KMS-11 (cell line): ENCODE measurements at regions not wholly inside any gene's neighbourhood (a gene's known extent, or its start where the extent isn't known, plus 50 kb on each side); places are given as distances from the start of the nearest gene placed in this dataset.

ENCODE experiments used
- H2AFZ ChIP-seq: fragments of 200-600 bp; sonication (generic); 2 replicates; pipeline ENCODE4 v1.6.1; 2016; ENCODE audit warnings: antibody characterized with exemption, mixed run types, low read depth
- H3K27ac ChIP-seq: fragments of 200-600 bp; sonication (generic); 2 replicates; pipeline ENCODE4 v1.6.1; 2016; ENCODE audit warnings: mild to moderate bottlenecking, mixed run types
- H3K27me3 ChIP-seq: fragments of 200-600 bp; sonication (generic); 2 replicates; pipeline ENCODE4 v1.6.1; 2017; ENCODE audit warnings: mild to moderate bottlenecking, low read depth, mixed run types, moderate library complexity; ENCODE audit not compliant: insufficient read depth
- H3K36me3 ChIP-seq: fragments of 200-600 bp; sonication (generic); 2 replicates; pipeline ENCODE4 v1.6.1; 2017; ENCODE audit warnings: mild to moderate bottlenecking, mixed run types; ENCODE audit not compliant: insufficient read depth
- H3K4me1 ChIP-seq: fragments of 200-600 bp; sonication (generic); 2 replicates; pipeline ENCODE4 v1.6.1; 2016; ENCODE audit warnings: mild to moderate bottlenecking, low read depth, mixed run types; ENCODE audit not compliant: poor library complexity, severe bottlenecking
- H3K4me2 ChIP-seq: fragments of 200-600 bp; sonication (generic); 2 replicates; pipeline ENCODE4 v1.7.0; 2016; ENCODE audit warnings: mild to moderate bottlenecking, mixed run types
- H3K4me3 ChIP-seq: fragments of 200-600 bp; sonication (generic); IDR thresholded peaks from 2 replicates; pipeline ENCODE4 v1.6.1; 2017; ENCODE audit warnings: low read depth, low read length, mixed read lengths; ENCODE audit not compliant: insufficient read depth
- H3K79me2 ChIP-seq: fragments of 200-600 bp; sonication (generic); 2 replicates; pipeline ENCODE4 v1.6.1; 2016; ENCODE audit warnings: low read depth, mixed run types; ENCODE audit not compliant: insufficient read depth
- H3K9ac ChIP-seq: fragments of 200-600 bp; sonication (generic); 2 replicates; pipeline ENCODE4 v1.6.1; 2016; ENCODE audit warnings: mild to moderate bottlenecking, mixed run types
- H4K20me1 ChIP-seq: fragments of 200-600 bp; sonication (generic); 2 replicates; pipeline ENCODE4 v1.6.1; 2016; ENCODE audit warnings: mild to moderate bottlenecking, mixed run types; ENCODE audit not compliant: insufficient read depth
- TF ChIP-seq, protein P1 (sequence below): fragments of 200-600 bp; sonication (generic); conservative IDR thresholded peaks from 2 replicates; pipeline ENCODE4 v1.6.1; 2017; ENCODE audit warnings: low read depth, mild to moderate bottlenecking, antibody characterized with exemption, low read length, moderate library complexity, mixed read lengths

DNA sequence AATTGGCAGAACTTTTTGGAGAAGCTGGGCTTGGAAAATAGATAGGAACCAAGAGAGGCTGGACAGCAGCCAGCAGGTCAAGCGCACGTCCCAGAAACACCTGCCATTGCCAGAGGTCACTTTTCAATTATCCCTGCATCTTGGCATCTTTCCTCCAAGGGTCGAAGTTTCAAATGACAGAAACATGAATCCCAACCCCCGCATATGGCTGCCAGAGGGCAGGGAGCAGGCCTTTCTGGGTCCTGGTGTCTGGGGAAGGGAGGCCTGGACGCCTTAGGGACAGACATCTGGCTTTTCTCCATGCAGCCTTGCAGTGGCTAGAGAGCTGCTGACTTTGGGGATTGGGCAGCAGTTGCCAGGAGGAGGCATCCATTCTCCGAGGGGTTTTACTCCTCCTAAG lies 164.5 kb upstream of the TPM1 start:
- TF ChIP-seq, protein P1, sequence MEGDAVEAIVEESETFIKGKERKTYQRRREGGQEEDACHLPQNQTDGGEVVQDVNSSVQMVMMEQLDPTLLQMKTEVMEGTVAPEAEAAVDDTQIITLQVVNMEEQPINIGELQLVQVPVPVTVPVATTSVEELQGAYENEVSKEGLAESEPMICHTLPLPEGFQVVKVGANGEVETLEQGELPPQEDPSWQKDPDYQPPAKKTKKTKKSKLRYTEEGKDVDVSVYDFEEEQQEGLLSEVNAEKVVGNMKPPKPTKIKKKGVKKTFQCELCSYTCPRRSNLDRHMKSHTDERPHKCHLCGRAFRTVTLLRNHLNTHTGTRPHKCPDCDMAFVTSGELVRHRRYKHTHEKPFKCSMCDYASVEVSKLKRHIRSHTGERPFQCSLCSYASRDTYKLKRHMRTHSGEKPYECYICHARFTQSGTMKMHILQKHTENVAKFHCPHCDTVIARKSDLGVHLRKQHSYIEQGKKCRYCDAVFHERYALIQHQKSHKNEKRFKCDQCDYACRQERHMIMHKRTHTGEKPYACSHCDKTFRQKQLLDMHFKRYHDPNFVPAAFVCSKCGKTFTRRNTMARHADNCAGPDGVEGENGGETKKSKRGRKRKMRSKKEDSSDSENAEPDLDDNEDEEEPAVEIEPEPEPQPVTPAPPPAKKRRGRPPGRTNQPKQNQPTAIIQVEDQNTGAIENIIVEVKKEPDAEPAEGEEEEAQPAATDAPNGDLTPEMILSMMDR: no peak
- H3K4me3 ChIP-seq: no peak overlapping the region
- no peak overlapping the region for H3K4me2 ChIP-seq
- H4K20me1 ChIP-seq: no peaks in the 10 kb centered on the region
- no peaks in the 10 kb centered on the region for H3K36me3 ChIP-seq
- no peak overlapping the region for H3K27ac ChIP-seq
- no peaks in the 10 kb centered on the region for H3K79me2 ChIP-seq
- H2AFZ ChIP-seq: no peak overlapping the region
- no peaks in the 10 kb centered on the region for H3K27me3 ChIP-seq
- H3K4me1 ChIP-seq: no peaks in the 10 kb centered on the region
- H3K9ac ChIP-seq: no peak overlapping the region

DNA sequence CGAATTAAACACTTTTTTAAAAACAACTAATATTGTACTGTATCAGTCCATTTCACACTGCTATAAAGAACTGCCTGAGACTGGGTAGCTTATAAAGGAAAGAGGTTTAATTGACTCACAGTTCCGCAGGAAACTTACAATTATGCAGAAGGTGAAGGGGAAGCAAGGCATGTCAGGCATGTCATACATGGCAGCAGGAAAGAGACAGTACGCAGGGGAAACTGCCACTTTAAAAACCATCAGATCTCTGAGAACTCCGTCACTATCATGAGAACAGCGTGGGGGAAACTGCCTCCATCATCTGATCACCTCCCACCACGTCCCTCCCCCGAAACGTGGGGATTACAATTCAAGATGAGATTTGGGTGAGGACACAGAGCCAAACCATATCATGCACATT lies 162.8 kb upstream of the TPM1 start:
- Histone ChIP-seq H3K4me2 (no peak overlapping the region), H3K4me1 (no peaks in the 10 kb centered on the region), H3K4me3 (no peak overlapping the region), H3K27me3 (no peaks in the 10 kb centered on the region), H3K9ac (no peak overlapping the region), H3K27ac (no peak overlapping the region), H3K36me3 (no peaks in the 10 kb centered on the region), H3K79me2 (no peaks in the 10 kb centered on the region), H4K20me1 (no peaks in the 10 kb centered on the region), H2AFZ (no peak overlapping the region)
- TF ChIP-seq, protein P1: no peak

DNA sequence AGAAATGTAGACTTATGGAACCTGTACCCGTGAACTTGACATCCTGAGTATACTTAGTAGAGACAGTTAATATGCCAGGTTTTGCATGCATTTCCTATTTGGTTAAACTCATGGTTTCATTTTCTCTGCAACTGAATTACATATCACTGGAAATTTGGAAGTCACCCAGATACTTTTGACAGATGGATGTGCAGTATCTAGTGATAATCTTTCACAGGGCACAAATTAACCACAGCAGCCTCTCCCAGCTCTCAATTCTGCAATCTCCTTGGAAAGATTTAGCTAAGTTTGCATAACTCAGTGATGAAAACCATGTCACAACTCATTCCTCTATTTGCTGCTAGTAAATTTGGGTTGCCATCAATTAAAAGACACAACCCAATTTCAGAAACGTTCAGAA lies 162.3 kb upstream of the TPM1 start:
- no peak overlapping the region for H3K27ac ChIP-seq
- no peak overlapping the region for H3K4me3 ChIP-seq
- no peaks in the 10 kb centered on the region for H3K4me1 ChIP-seq
- H4K20me1 ChIP-seq: no peaks in the 10 kb centered on the region
- H3K4me2 ChIP-seq: no peak overlapping the region
- H3K79me2 ChIP-seq: no peaks in the 10 kb centered on the region
- no peaks in the 10 kb centered on the region for H3K27me3 ChIP-seq
- no peaks in the 10 kb centered on the region for H3K36me3 ChIP-seq
- H3K9ac ChIP-seq: no peak overlapping the region
- no peak overlapping the region for H2AFZ ChIP-seq
- TF ChIP-seq, protein P1: no peak

DNA sequence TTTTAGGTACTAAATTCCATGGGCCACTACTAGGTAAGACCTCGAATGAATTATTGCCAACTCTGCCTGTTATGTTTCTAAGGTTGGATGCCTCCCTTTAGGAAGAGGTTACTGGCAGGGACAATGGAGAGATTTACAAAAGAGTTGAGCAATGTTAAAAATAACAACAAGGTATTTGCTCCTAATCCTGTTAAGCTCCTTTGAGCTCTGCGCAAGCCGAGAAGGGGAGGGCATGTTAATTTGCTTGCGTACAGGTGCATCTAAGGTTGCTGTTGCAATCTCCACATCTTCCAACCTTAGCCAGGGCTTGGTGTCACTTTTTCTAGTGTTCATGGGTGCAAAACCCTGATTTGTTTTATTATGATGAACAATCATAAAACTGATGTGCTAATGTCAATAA lies 161.5 kb upstream of the TPM1 start:
- no peaks in the 10 kb centered on the region for H4K20me1 ChIP-seq
- no peak overlapping the region for H3K4me3 ChIP-seq
- no peaks in the 10 kb centered on the region for H3K4me1 ChIP-seq
- TF ChIP-seq, protein P1: no peak
- no peak overlapping the region for H3K4me2 ChIP-seq
- H3K27me3 ChIP-seq: no peaks in the 10 kb centered on the region
- H2AFZ ChIP-seq: no peak overlapping the region
- no peak overlapping the region for H3K27ac ChIP-seq
- H3K36me3 ChIP-seq: no peaks in the 10 kb centered on the region
- H3K79me2 ChIP-seq: no peaks in the 10 kb centered on the region
- no peak overlapping the region for H3K9ac ChIP-seq
